ENCODE measurements at regions not wholly inside any gene's neighbourhood (a gene's known extent, or its start where the extent isn't known, plus 50 kb on each side); places are given as distances from the start of the nearest gene placed in this dataset.

GRCh38 chr9:116059466-116059865 lies 94.1 kb upstream of the PAPPA start:
- H3K9me3 Mint-ChIP-seq (ENCODE audit: unreplicated experiment) = peaks cover 9% of the 10 kb centered on the region
- H3K4me1 Mint-ChIP-seq (ENCODE audit: unreplicated experiment) = peaks cover 22% of the 10 kb centered on the region
- no peaks in the 10 kb centered on the region for H3K27me3 Mint-ChIP-seq (ENCODE audit: unreplicated experiment)
- no peak for TF ChIP-seq CTCF (IDR thresholded peaks at IDR 0.05)
- H3K4me3 Mint-ChIP-seq (ENCODE audit: unreplicated experiment) = no peak overlapping the region
- no peaks in the 10 kb centered on the region for H3K36me3 Mint-ChIP-seq (ENCODE audit: unreplicated experiment)
- H3K27ac Mint-ChIP-seq (ENCODE audit: unreplicated experiment) = no peak overlapping the region
- DNase-seq (ENCODE audit: extremely low spot score, unreplicated experiment) = no peak

DNA sequence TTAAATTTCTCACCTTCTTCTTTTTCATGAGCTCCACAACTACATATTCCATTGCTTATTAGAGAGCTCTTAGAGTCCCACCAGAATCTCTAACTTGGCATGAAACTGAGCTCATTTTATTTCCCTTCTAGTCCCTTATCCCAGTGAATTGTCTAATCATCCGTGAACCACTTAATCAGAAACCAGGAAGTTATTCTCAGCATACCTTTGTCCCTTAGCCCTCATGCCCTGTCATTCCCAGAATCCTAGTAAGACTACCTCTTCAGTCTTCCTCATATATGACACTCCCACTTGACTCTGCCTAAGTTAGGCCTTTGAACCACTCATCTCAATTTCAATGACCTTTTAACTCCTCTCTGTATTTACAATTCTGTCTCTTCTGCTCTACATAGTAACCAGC lies 93.0 kb upstream of the PAPPA start:
- Mint-ChIP-seq H3K4me3 (ENCODE audit: unreplicated experiment) (no peak overlapping the region), H3K27ac (ENCODE audit: unreplicated experiment) (no peak overlapping the region), H3K36me3 (ENCODE audit: unreplicated experiment) (no peaks in the 10 kb centered on the region), H3K4me1 (ENCODE audit: unreplicated experiment) (peaks cover 22% of the 10 kb centered on the region), H3K27me3 (ENCODE audit: unreplicated experiment) (no peaks in the 10 kb centered on the region), H3K9me3 (ENCODE audit: unreplicated experiment) (peaks cover 5% of the 10 kb centered on the region)
- no peak for TF ChIP-seq CTCF (IDR thresholded peaks at IDR 0.05)
- no peak for DNase-seq (ENCODE audit: extremely low spot score, unreplicated experiment)

- H3K9me3 Mint-ChIP-seq (ENCODE audit: unreplicated experiment) = peaks cover 5% of the 10 kb centered on the region
- peaks cover 22% of the 10 kb centered on the region for H3K4me1 Mint-ChIP-seq (ENCODE audit: unreplicated experiment)
- no peak overlapping the region for H3K4me3 Mint-ChIP-seq (ENCODE audit: unreplicated experiment)
- no peaks in the 10 kb centered on the region for H3K36me3 Mint-ChIP-seq (ENCODE audit: unreplicated experiment)
- TF ChIP-seq CTCF (IDR thresholded peaks at IDR 0.05) = no peak
- no peak for DNase-seq (ENCODE audit: extremely low spot score, unreplicated experiment)
- no peak overlapping the region for H3K27ac Mint-ChIP-seq (ENCODE audit: unreplicated experiment)
- H3K27me3 Mint-ChIP-seq (ENCODE audit: unreplicated experiment) = no peaks in the 10 kb centered on the region
Measured at GRCh38 chr9:116061546-116062205, 91.9 kb upstream of the PAPPA start.

- no peaks in the 10 kb centered on the region for H3K36me3 Mint-ChIP-seq (ENCODE audit: unreplicated experiment)
- no peak for DNase-seq (ENCODE audit: extremely low spot score, unreplicated experiment)
- no peak overlapping the region for H3K27ac Mint-ChIP-seq (ENCODE audit: unreplicated experiment)
- H3K27me3 Mint-ChIP-seq (ENCODE audit: unreplicated experiment) = no peaks in the 10 kb centered on the region
- H3K4me1 Mint-ChIP-seq (ENCODE audit: unreplicated experiment) = peaks cover 24% of the 10 kb centered on the region
- peaks cover 5% of the 10 kb centered on the region for H3K9me3 Mint-ChIP-seq (ENCODE audit: unreplicated experiment)
- H3K4me3 Mint-ChIP-seq (ENCODE audit: unreplicated experiment) = no peak overlapping the region
- TF ChIP-seq CTCF (IDR thresholded peaks at IDR 0.05) = no peak
Measured at GRCh38 chr9:116062206-116062550, 91.4 kb upstream of the PAPPA start.

DNA sequence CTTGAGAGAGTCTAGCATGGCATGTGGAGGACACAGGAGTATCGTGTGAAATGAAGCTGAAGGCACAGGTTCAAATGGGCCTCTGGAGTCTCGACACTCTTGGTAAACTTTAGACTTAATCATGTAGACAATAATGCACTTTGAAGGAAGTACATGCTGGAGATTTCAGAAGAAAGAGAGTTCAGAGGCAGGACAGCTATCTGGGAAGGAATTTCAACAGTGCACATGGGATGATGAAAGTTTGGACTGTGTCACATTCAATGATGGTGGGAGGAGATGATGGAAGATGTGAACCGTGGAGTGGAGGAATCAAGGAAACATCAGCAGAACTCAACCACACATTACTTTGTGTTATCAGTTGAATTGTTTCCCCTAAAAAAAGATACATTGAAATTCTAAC lies 88.6 kb upstream of the PAPPA start:
- TF ChIP-seq CTCF (IDR thresholded peaks at IDR 0.05) = no peak
- peaks cover 5% of the 10 kb centered on the region for H3K9me3 Mint-ChIP-seq (ENCODE audit: unreplicated experiment)
- no peak overlapping the region for H3K27ac Mint-ChIP-seq (ENCODE audit: unreplicated experiment)
- H3K36me3 Mint-ChIP-seq (ENCODE audit: unreplicated experiment) = no peaks in the 10 kb centered on the region
- DNase-seq (ENCODE audit: extremely low spot score, unreplicated experiment) = no peak
- H3K27me3 Mint-ChIP-seq (ENCODE audit: unreplicated experiment) = no peaks in the 10 kb centered on the region
- H3K4me3 Mint-ChIP-seq (ENCODE audit: unreplicated experiment) = no peak overlapping the region
- H3K4me1 Mint-ChIP-seq (ENCODE audit: unreplicated experiment) = peaks cover 5% of the 10 kb centered on the region
